ENCODE measurements at regions not wholly inside any gene's neighbourhood (a gene's known extent, or its start where the extent isn't known, plus 50 kb on each side); places are given as distances from the start of the nearest gene placed in this dataset.

GRCh38 chr7:153543232-153543631 is 509.0 kb upstream of the DPP6 start:
- Histone ChIP-seq H3K9me3 (peaks cover 0 to 6% (median 0%) of the 10 kb centered on the region in 8 donors), H3K27ac (no peak overlapping the region), H3K36me3 (no peaks in the 10 kb centered on the region), H3K27me3 (replicated peaks in 1 of 7) (no peaks in the 10 kb centered on the region), H3K4me1 (no peaks in the 10 kb centered on the region), H3K4me3 (no peak overlapping the region)
- 74 to 89% (median 84%) methylated on average over 5 of the region's 5 CpGs for WGBS, 5 donors
- intact Hi-C loops (cut with DNase I; ENCODE audit: low total_unique reads) = no loop called here
- no peak for DNase-seq
- TF ChIP-seq CTCF (IDR thresholded peaks at IDR 0.05 in 8 of 11, conservative IDR thresholded peaks at IDR 0.05 in 3 of 11) (no peak), POLR2AphosphoS5 (IDR thresholded peaks at IDR 0.05) (no peak), POLR2A (IDR thresholded peaks at IDR 0.05) (no peak)

GRCh38 chr7:153550173-153550572 is 502.0 kb upstream of the DPP6 start:
- no peak for DNase-seq
- intact Hi-C loops (cut with DNase I; ENCODE audit: low total_unique reads) = no loop called here
- Histone ChIP-seq H3K4me1 (no peaks in the 10 kb centered on the region), H3K27ac (no peak overlapping the region), H3K9me3 (peaks cover 0 to 9% (median 0%) of the 10 kb centered on the region in 8 donors), H3K36me3 (no peaks in the 10 kb centered on the region), H3K27me3 (replicated peaks in 1 of 7) (no peaks in the 10 kb centered on the region), H3K4me3 (no peak overlapping the region)
- 45 to 94% (median 83%) methylated on average over 1 of the region's 1 CpG for WGBS, 5 donors
- TF ChIP-seq POLR2AphosphoS5 (IDR thresholded peaks at IDR 0.05) (no peak), CTCF (IDR thresholded peaks at IDR 0.05 in 8 of 11, conservative IDR thresholded peaks at IDR 0.05 in 3 of 11) (no peak), POLR2A (IDR thresholded peaks at IDR 0.05) (no peak)

GRCh38 chr7:153564391-153564790 is 487.8 kb upstream of the DPP6 start:
- no peak overlapping the region for H3K4me3 ChIP-seq
- DNase-seq = no peak
- no peaks in the 10 kb centered on the region for H3K4me1 ChIP-seq
- no peak overlapping the region for H3K27ac ChIP-seq
- no peaks in the 10 kb centered on the region for H3K27me3 ChIP-seq (replicated peaks in 1 of 7)
- intact Hi-C loops (cut with DNase I; ENCODE audit: low total_unique reads) = no loop called here
- TF ChIP-seq POLR2A (IDR thresholded peaks at IDR 0.05) (no peak), CTCF (IDR thresholded peaks at IDR 0.05 in 8 of 11, conservative IDR thresholded peaks at IDR 0.05 in 3 of 11) (no peak), POLR2AphosphoS5 (IDR thresholded peaks at IDR 0.05) (no peak)
- WGBS, 5 donors = 64 to 73% (median 71%) methylated on average over 6 of the region's 6 CpGs
- peaks cover 0 to 41% (median 21%) of the 10 kb centered on the region in 8 donors for H3K9me3 ChIP-seq
- H3K36me3 ChIP-seq = no peaks in the 10 kb centered on the region

GRCh38 chr7:153566324-153566723 is 485.9 kb upstream of the DPP6 start:
- H3K4me1 ChIP-seq = no peaks in the 10 kb centered on the region
- H3K27me3 ChIP-seq (replicated peaks in 1 of 7) = no peaks in the 10 kb centered on the region
- no peak for DNase-seq
- H3K27ac ChIP-seq = no peak overlapping the region
- intact Hi-C loops (cut with DNase I; ENCODE audit: low total_unique reads) = no loop called here
- TF ChIP-seq CTCF (IDR thresholded peaks at IDR 0.05 in 8 of 11, conservative IDR thresholded peaks at IDR 0.05 in 3 of 11) = no peak
- no peak for TF ChIP-seq POLR2A (IDR thresholded peaks at IDR 0.05)
- no peak for TF ChIP-seq POLR2AphosphoS5 (IDR thresholded peaks at IDR 0.05)
- no peak overlapping the region for H3K4me3 ChIP-seq
- 65 to 71% (median 65%) methylated on average over 6 of the region's 6 CpGs for WGBS, 5 donors
- peaks cover 0 to 46% (median 33%) of the 10 kb centered on the region in 8 donors for H3K9me3 ChIP-seq
- H3K36me3 ChIP-seq = no peaks in the 10 kb centered on the region

Data from spleen (tissue), 11 donors.